CD4-positive, CD25-positive, alpha-beta regulatory T cell (primary cell): ENCODE measurements at regions not wholly inside any gene's neighbourhood (a gene's known extent, or its start where the extent isn't known, plus 50 kb on each side); places are given as distances from the start of the nearest gene placed in this dataset.

ENCODE experiments used
- ATAC-seq, 2 donors: fragments of 150-1000 bp; cut with Tn5 transposase; one replicate each; pipeline ENCODE4 v1.10.0; 2021; ENCODE audit warnings: low read depth in 2 of 2, moderate number of reproducible peaks in 2 of 2, moderate library complexity in 1 of 2
- DNase-seq, 3 donors: peaks; one replicate each; pipeline versions ENCODE4 v3.0.0 to v3.0.0-alpha.2; 2012 to 2022; ENCODE audit warnings: mixed read lengths in 1 of 3
- H3K27ac ChIP-seq: one replicate; pipeline ENCODE4 v1.7.0; 2013; ENCODE audit warnings: mild to moderate bottlenecking, low read length; ENCODE audit not compliant: insufficient read depth, poor library complexity, severe bottlenecking
- H3K27me3 ChIP-seq: one replicate; pipeline ENCODE4 v1.7.0; 2013; ENCODE audit warnings: low read length; ENCODE audit not compliant: control insufficient read depth, insufficient read depth
- H3K36me3 ChIP-seq: one replicate; pipeline ENCODE4 v1.7.0; 2013; ENCODE audit warnings: mild to moderate bottlenecking, low read length, moderate library complexity; ENCODE audit not compliant: control insufficient read depth, insufficient read depth
- H3K4me1 ChIP-seq: 2 replicates; pipeline ENCODE4 v1.7.0; 2013; ENCODE audit warnings: mild to moderate bottlenecking, low read length; ENCODE audit not compliant: insufficient read depth, control insufficient read depth, poor library complexity, severe bottlenecking
- H3K4me3 ChIP-seq: one replicate; pipeline ENCODE4 v1.7.0; 2013; ENCODE audit warnings: low read depth, mild to moderate bottlenecking, low read length, moderate library complexity
- H3K9me3 ChIP-seq, 2 experiments: 1 replicate in 1 of 2; 2 replicates in 1 of 2; pipeline ENCODE4 v1.7.0; 2013; ENCODE audit warnings: low read length in 2 of 2, mild to moderate bottlenecking in 1 of 2, moderate library complexity in 1 of 2; ENCODE audit not compliant: control insufficient read depth in 2 of 2
- H3K27ac Mint-ChIP-seq, 3 donors: one replicate each; pipeline ENCODE4 v1.8.0; 2020 to 2022; ENCODE audit warnings: mild to moderate bottlenecking in 3 of 3, mixed read lengths in 3 of 3, moderate library complexity in 2 of 3
- H3K27me3 Mint-ChIP-seq: one replicate; pipeline ENCODE4 v1.8.0; 2022; ENCODE audit warnings: mild to moderate bottlenecking, mixed read lengths
- H3K36me3 Mint-ChIP-seq: one replicate; pipeline ENCODE4 v1.8.0; 2020; ENCODE audit warnings: mixed read lengths
- H3K4me1 Mint-ChIP-seq, 4 donors: one replicate each; pipeline ENCODE4 v1.8.0; 2020 to 2022; ENCODE audit warnings: mixed read lengths in 4 of 4, mild to moderate bottlenecking in 1 of 4
- H3K4me3 Mint-ChIP-seq, 4 donors: one replicate each; pipeline ENCODE4 v1.8.0; 2020 to 2022; ENCODE audit warnings: mild to moderate bottlenecking in 4 of 4, mixed read lengths in 4 of 4, moderate library complexity in 3 of 4
- H3K9me3 Mint-ChIP-seq, 7 donors: one replicate each; pipeline ENCODE4 v1.8.0; 2020 to 2022; ENCODE audit warnings: mixed read lengths in 7 of 7, mild to moderate bottlenecking in 3 of 7, moderate library complexity in 2 of 7

DNA sequence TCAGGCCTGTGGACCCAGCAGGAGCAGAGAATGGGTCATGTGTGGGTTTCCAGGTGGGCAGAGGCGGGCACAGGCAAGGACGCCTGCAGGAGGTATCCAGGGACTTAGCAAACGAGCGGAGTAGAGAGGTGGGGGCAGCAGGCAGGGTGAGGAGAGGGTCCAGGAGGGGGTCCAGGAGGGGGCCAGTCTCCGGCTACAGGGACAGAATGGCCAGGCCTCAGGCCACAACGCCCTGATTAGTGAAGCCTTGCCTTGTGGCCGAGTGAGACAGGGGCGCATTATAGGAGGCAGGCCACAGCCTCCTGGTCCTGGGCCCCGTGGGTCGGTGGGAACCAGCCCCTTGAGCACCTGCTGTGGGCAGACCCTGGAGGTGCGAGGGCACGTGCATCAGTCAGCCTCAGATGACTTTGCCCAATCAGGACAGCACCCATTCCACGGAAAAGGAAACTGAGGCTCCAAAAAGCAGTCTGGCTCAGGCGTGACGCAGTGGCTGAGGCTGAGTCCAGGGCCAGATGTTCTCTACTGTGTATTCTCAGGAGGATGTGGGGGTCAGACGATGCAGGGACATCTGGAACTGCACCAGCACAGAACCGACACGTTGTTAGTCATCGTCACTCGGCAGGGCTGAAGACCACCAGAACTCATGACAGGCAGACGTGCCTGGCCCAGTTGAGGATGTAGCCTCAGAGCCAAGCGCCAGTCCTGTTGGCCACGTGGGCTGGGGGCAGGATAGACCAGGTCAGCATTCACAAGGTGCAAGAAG lies 113.7 kb downstream of the CRYAA start:
- Mint-ChIP-seq H3K36me3 (no peaks in the 10 kb centered on the region), H3K27me3 (no peaks in the 10 kb centered on the region), H3K9me3 (no peaks in the 10 kb centered on the region), H3K4me1 (peaks cover 0 to 5% (median 2%) of the 10 kb centered on the region in 4 donors), H3K27ac (no peak overlapping the region), H3K4me3 (no peak overlapping the region)
- Histone ChIP-seq H3K36me3 (no peaks in the 10 kb centered on the region), H3K9me3 (no peaks in the 10 kb centered on the region), H3K27me3 (no peaks in the 10 kb centered on the region), H3K4me3 (no peak overlapping the region), H3K4me1 (no peaks in the 10 kb centered on the region), H3K27ac (no peak overlapping the region)
- no peak for ATAC-seq
- DNase-seq: no peak

DNA sequence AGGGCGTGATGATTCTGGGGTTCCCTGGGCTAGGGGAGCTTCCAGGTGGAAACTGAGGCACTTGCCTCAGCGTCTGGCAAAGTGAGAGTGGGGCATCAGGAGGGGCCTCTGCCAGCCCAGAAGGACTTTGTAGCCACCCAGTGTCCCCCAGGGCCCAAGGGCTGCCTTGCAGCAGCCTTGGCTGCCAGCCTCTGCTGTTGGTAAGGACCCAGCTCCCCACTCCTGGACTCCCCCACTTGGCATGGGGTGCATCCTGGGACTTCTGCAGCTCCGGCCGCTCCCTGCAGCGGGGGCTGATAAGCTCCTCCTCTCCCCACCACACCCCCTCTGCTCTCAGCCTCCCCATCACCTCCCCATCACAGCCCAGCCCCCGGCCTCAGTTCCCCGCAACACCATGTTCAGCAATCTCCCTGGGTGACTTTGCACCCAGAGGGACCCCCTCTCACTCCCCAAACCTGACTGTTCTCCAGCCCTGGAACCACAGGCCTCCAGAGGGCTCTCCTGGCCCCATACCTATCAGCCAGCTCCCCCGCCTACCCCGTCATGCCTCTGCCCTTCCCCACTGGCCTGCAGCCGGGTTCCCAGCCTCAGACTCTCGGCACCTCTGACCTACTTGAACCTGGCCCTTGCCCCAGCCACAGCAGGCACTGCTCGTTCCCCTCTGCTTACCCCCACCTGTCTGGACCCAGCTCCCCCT lies 113.0 kb downstream of the CRYAA start:
- Histone ChIP-seq H3K4me1 (no peaks in the 10 kb centered on the region), H3K4me3 (no peak overlapping the region), H3K27ac (no peak overlapping the region), H3K9me3 (no peaks in the 10 kb centered on the region), H3K36me3 (no peaks in the 10 kb centered on the region), H3K27me3 (no peaks in the 10 kb centered on the region)
- no peak overlapping the region for H3K27ac Mint-ChIP-seq
- H3K9me3 Mint-ChIP-seq: no peaks in the 10 kb centered on the region
- no peaks in the 10 kb centered on the region for H3K36me3 Mint-ChIP-seq
- ATAC-seq (no peak), DNase-seq (no peak)
- H3K27me3 Mint-ChIP-seq: no peaks in the 10 kb centered on the region
- H3K4me1 Mint-ChIP-seq: no peaks in the 10 kb centered on the region
- no peak overlapping the region for H3K4me3 Mint-ChIP-seq

DNA sequence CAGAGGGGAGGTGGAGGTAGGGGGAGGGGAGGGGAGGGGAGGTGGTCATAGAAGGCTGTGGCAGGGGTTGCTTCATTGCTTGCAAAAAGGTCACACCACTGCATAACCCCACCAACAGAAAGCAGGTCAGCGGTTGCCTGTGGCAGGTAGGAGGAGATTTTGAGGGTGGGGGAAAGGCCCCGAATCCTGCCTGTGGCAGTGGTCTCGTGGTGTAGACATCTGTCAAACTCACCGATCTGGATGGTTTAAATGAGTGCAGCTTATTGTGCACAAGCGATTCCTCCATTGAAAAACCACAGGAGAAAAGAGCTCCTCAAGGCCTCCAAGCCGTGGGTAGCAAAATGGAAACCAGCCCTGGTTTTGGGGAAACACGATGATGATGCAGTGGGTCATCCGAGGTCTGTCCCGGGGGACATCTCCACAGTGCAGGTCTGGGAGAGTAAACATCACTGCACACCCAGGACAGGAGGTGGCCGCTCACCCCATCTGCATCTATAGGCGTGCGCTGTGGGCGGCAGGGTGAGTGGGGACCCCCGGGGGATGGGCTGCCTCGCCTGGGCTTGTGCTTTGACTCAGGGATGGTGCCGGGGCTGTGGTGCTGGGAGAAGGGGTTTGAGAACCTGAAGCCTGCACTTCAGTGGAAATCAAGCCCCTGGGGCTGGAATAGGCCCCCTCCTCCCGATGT lies 112.3 kb downstream of the CRYAA start:
- no peak for DNase-seq
- H3K9me3 Mint-ChIP-seq: no peaks in the 10 kb centered on the region
- no peaks in the 10 kb centered on the region for H3K36me3 ChIP-seq
- no peak overlapping the region for H3K4me3 ChIP-seq
- H3K27me3 Mint-ChIP-seq: no peaks in the 10 kb centered on the region
- H3K36me3 Mint-ChIP-seq: no peaks in the 10 kb centered on the region
- no peak overlapping the region for H3K27ac ChIP-seq
- H3K4me1 Mint-ChIP-seq: no peaks in the 10 kb centered on the region
- H3K27me3 ChIP-seq: no peaks in the 10 kb centered on the region
- H3K4me1 ChIP-seq: no peaks in the 10 kb centered on the region
- ATAC-seq: no peak
- no peak overlapping the region for H3K4me3 Mint-ChIP-seq
- H3K27ac Mint-ChIP-seq: no peak overlapping the region
- H3K9me3 ChIP-seq: no peaks in the 10 kb centered on the region

DNA sequence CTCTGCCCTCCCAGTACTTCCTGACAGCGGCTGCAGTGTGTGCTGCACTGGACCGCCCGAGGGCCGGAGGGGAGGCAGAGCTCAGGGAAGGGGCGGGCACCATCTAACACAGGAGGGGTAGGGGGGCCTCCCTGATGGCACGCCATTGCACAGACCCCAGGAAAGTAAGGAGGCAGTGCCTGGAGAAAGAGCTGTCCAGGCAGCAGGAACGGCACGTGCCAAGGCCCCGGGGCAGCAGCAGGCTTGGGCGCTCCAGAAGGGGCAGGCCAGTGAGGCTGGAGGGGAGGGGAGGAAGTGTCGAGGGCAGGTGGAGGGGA lies 110.7 kb downstream of the CRYAA start:
- peaks cover 0 to 2% (median 0%) of the 10 kb centered on the region in 4 donors for H3K4me1 Mint-ChIP-seq
- H3K27ac ChIP-seq: no peak overlapping the region
- no peak overlapping the region for H3K27ac Mint-ChIP-seq
- H3K4me3 ChIP-seq: no peak overlapping the region
- DNase-seq: no peak
- no peaks in the 10 kb centered on the region for H3K36me3 ChIP-seq
- H3K4me3 Mint-ChIP-seq: no peak overlapping the region
- H3K36me3 Mint-ChIP-seq: no peaks in the 10 kb centered on the region
- H3K4me1 ChIP-seq: no peaks in the 10 kb centered on the region
- H3K27me3 Mint-ChIP-seq: no peaks in the 10 kb centered on the region
- no peaks in the 10 kb centered on the region for H3K9me3 ChIP-seq
- H3K9me3 Mint-ChIP-seq: no peaks in the 10 kb centered on the region
- no peaks in the 10 kb centered on the region for H3K27me3 ChIP-seq
- no peak for ATAC-seq

DNA sequence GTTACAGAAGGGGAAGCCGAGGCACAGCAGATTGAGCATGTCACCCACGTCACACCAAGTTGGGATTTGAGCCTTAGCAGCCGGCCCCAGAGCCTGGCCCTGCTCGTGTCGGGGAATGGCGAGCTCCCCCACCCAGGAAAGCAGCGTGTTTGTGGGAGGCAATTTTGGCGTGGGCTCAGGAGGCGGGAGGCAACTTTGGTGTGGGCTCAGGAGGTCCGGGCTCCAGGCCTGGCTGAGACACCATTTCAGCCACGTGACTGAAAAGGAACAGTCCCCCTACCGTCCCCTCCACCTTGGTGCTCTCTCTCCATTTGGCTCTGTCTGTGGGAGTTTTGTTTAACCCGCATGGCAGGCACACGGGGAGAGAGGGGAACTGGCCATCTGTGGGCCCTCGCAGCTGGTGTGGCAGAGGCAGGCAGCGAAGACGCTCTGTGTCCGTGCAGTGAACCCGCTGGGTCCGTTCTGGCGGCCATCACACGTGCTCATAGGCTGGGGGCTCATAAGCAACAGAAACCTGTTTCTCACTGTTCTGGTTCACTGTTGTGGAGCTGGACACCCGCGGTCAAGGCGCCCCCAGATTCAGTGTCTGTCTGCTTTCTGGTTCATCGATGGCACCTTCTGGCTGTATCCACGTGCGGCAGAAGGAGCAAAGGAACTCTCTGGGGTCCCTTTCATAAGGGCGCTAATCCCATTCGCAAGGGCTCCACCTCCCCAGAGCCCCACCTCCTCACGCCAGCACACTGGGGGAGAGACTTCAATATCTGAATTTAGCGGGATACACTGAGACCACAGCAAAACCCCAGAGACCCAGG lies 110.2 kb downstream of the CRYAA start:
- Mint-ChIP-seq H3K9me3 (no peaks in the 10 kb centered on the region), H3K27ac (no peak overlapping the region), H3K4me1 (peaks cover 0 to 2% (median 0%) of the 10 kb centered on the region in 4 donors), H3K4me3 (no peak overlapping the region), H3K27me3 (no peaks in the 10 kb centered on the region), H3K36me3 (no peaks in the 10 kb centered on the region)
- H3K27me3 ChIP-seq: no peaks in the 10 kb centered on the region
- no peak for ATAC-seq
- H3K4me3 ChIP-seq: no peak overlapping the region
- no peaks in the 10 kb centered on the region for H3K9me3 ChIP-seq
- H3K27ac ChIP-seq: no peak overlapping the region
- no peaks in the 10 kb centered on the region for H3K36me3 ChIP-seq
- no peaks in the 10 kb centered on the region for H3K4me1 ChIP-seq
- DNase-seq: no peak

DNA sequence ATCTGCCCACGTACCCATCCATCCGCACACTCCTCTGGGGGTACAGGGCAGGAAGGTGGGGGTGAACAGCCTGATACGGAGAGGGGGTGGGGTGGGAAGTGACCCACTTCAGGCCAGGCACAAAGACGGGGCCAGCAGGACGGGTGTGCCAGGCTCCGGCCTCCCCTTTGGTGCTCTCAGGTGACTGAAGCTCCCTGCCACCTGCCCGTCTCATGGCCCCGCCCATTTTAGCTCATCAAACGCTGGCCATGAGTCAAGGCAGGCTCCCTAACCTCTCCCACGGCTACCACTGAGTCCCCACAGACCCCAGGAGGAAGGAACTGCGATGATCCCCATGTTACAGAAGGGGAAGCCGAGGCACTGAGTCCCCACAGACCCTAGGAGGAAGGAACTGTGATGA lies 109.6 kb downstream of the CRYAA start:
- H3K27ac Mint-ChIP-seq: no peak overlapping the region
- no peaks in the 10 kb centered on the region for H3K9me3 Mint-ChIP-seq

DNA sequence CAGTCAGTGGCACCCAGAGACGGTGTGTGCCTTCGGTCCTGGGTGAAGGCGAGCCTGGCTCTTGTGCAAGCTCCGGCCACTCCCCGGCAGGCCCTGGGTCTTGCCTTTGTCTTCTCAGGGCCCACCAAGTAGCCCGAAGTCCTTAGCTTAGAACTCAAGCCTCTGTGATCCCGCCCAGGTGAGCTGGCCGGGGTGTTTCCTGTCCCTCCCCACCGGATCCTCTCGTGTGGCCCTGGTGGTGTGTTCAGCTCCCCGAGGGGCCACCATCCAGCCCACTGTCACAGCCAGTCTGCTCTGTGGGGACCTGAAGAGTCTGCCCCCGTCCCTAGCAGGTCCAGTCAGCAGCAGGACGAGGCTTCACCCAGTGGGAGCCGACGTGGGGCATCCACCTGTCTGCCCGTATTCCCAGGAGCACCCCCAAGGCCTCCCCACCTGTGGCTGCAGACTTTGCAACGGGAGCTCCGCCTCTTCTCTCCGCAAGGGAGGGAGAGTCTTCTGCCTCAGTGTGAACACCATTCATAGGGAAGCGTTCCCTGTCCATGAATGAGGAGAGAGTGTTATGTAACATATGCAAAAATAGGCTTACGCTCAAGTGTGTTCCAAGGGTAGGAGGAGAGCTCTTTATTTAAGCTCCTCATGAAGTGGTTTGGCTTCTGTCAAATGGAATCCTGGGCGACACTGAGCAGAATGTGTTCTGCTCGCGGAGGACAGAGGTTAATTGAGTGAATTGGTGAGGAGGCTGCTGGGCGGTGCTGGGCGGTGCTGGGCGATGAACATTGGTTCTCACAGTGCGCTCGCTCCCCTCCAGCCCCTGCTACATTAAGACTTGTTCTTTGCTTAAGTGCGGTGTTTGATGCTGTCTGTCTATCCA lies 108.9 kb downstream of the CRYAA start:
- no peaks in the 10 kb centered on the region for H3K27me3 Mint-ChIP-seq
- no peaks in the 10 kb centered on the region for H3K36me3 Mint-ChIP-seq
- peaks cover 0 to 2% (median 0%) of the 10 kb centered on the region in 4 donors for H3K4me1 Mint-ChIP-seq
- H3K9me3 Mint-ChIP-seq: no peaks in the 10 kb centered on the region
- H3K4me3 Mint-ChIP-seq: no peak overlapping the region
- no peaks in the 10 kb centered on the region for H3K4me1 ChIP-seq
- DNase-seq (no peak), ATAC-seq (no peak)
- H3K27ac Mint-ChIP-seq: no peak overlapping the region
- H3K36me3 ChIP-seq: no peaks in the 10 kb centered on the region
- no peak overlapping the region for H3K27ac ChIP-seq
- H3K27me3 ChIP-seq: no peaks in the 10 kb centered on the region
- no peaks in the 10 kb centered on the region for H3K9me3 ChIP-seq
- H3K4me3 ChIP-seq: no peak overlapping the region

More for the DNA sequence above, 109.6 kb downstream of the CRYAA start:
- H3K4me1 Mint-ChIP-seq: peaks cover 0 to 2% (median 0%) of the 10 kb centered on the region in 4 donors
- no peak for DNase-seq
- H3K4me3 ChIP-seq: no peak overlapping the region
- no peaks in the 10 kb centered on the region for H3K9me3 ChIP-seq
- no peak overlapping the region for H3K27ac ChIP-seq
- no peaks in the 10 kb centered on the region for H3K27me3 ChIP-seq
- no peaks in the 10 kb centered on the region for H3K27me3 Mint-ChIP-seq
- H3K36me3 ChIP-seq: no peaks in the 10 kb centered on the region
- ATAC-seq: no peak
- H3K4me3 Mint-ChIP-seq: no peak overlapping the region
- H3K36me3 Mint-ChIP-seq: no peaks in the 10 kb centered on the region
- H3K4me1 ChIP-seq: no peaks in the 10 kb centered on the region
